ENCODE measurements at regions not wholly inside any gene's neighbourhood (a gene's known extent, or its start where the extent isn't known, plus 50 kb on each side); places are given as distances from the start of the nearest gene placed in this dataset.
A peak's percentile ranks its signal among the peaks of the same experiment; 100 is the strongest.
"Not testable (repeated sequence)": the region's sequence is repeated elsewhere in the genome, so short reads cannot be mapped to it uniquely, and the experiment has no call there.

GRCh38 chr12:89867611-89868010, 159.0 kb upstream of the ATP2B1 start:
- not testable (repeated sequence) for H3K27me3 ChIP-seq (ENCODE audit: control insufficient read depth in 1 of 2, insufficient read depth in 2 of 2, low read length in 2 of 2); H3K4me1 ChIP-seq (ENCODE audit: control insufficient read depth in 1 of 2, insufficient read depth in 2 of 2, low read length in 2 of 2); H3K4me3 ChIP-seq (ENCODE audit: low read depth in 1 of 2, low read length in 2 of 2); H3K27ac ChIP-seq (ENCODE audit: low read depth, low read length); H3K9ac ChIP-seq (ENCODE audit: low read depth in 1 of 2, low read length in 2 of 2); H3K36me3 ChIP-seq (ENCODE audit: control insufficient read depth in 1 of 2, insufficient read depth in 2 of 2, low read length in 2 of 2); H3K9me3 ChIP-seq (ENCODE audit: control insufficient read depth in 1 of 2, low read length in 2 of 2)

DNA sequence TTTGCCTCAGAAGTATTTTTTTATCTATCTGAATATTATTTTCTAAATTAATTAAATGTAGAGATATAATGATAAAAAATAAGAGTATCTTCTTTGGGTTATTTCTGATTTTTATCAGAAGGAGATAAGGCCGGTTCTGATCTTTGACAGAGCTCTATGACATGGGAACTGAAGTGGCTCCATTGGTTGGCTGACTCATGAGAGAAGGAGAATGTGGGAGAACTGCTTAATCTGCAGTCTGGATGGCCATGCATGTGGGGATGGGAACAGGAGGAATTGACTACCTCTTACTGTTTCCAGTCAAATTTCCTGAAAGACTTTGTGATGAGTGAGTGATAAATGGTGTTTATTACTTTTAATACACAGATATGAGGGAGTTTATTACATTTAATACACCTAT, 155.8 kb upstream of the ATP2B1 start:
- Histone ChIP-seq H3K4me1 (ENCODE audit: control insufficient read depth in 1 of 2, insufficient read depth in 2 of 2, low read length in 2 of 2) (peaks cover 0 to 11% of the 10 kb centered on the region in 2 donors), H3K9me3 (ENCODE audit: control insufficient read depth in 1 of 2, low read length in 2 of 2) (no peaks in the 10 kb centered on the region), H3K27me3 (ENCODE audit: control insufficient read depth in 1 of 2, insufficient read depth in 2 of 2, low read length in 2 of 2) (no peaks in the 10 kb centered on the region), H3K9ac (ENCODE audit: low read depth in 1 of 2, low read length in 2 of 2) (no peak overlapping the region), H3K36me3 (ENCODE audit: control insufficient read depth in 1 of 2, insufficient read depth in 2 of 2, low read length in 2 of 2) (no peaks in the 10 kb centered on the region), H3K4me3 (ENCODE audit: low read depth in 1 of 2, low read length in 2 of 2) (no peak overlapping the region), H3K27ac (ENCODE audit: low read depth, low read length) (no peak overlapping the region)

DNA sequence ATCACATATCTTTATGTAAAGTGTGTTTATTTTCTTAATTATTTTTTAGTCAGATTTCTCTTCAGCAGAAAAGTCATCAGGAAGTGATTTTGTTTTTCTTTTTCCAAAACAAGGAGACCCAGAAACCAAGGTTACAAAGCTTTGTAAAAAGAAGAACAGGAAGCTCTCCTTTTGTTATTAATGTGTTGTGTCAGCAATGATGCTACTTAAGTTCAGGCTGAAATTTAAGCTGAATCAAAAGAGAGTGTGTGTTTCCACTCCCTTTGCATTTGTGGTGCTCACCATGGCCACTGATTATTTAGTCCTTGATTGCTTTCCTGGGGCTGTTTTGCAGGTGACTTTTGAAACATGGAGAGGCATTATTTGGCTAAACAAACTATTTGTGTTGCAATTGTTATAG, 155.3 kb upstream of the ATP2B1 start:
- H3K9me3 ChIP-seq (ENCODE audit: control insufficient read depth in 1 of 2, low read length in 2 of 2): no peaks in the 10 kb centered on the region
- H3K9ac ChIP-seq (ENCODE audit: low read depth in 1 of 2, low read length in 2 of 2): no peak overlapping the region
- peaks cover 0 to 15% of the 10 kb centered on the region in 2 donors for H3K4me1 ChIP-seq (ENCODE audit: control insufficient read depth in 1 of 2, insufficient read depth in 2 of 2, low read length in 2 of 2)
- H3K27ac ChIP-seq (ENCODE audit: low read depth, low read length): no peak overlapping the region
- H3K27me3 ChIP-seq (ENCODE audit: control insufficient read depth in 1 of 2, insufficient read depth in 2 of 2, low read length in 2 of 2): no peaks in the 10 kb centered on the region
- H3K36me3 ChIP-seq (ENCODE audit: control insufficient read depth in 1 of 2, insufficient read depth in 2 of 2, low read length in 2 of 2): no peaks in the 10 kb centered on the region
- H3K4me3 ChIP-seq (ENCODE audit: low read depth in 1 of 2, low read length in 2 of 2): no peak overlapping the region

DNA sequence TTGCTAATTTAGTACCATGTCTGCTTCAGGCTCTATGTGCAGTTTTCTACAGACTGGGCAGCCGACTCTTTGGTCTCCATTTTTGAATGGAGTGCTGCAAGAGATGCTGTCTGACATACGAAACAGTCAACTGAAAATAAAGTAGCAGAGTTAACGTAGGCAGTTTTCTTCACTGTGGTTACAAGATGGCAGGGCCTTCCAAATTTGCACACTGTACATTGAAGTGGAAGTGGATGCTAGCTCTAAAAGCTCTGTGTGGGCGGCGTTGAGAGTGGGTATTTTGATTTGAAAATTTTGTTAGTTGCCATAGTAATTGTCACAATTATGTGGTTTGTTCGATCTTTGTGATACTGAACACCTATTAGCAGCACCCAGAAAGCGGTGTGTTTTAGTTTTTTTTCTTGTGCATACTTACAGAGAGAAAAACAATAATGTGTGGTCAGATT, 154.9 kb upstream of the ATP2B1 start:
- H3K4me3 ChIP-seq (ENCODE audit: low read depth in 1 of 2, low read length in 2 of 2): peak overlapping the region; percentile 9 to 23

GRCh38 chr12:89862511-89863445, 154.1 kb upstream of the ATP2B1 start:
- peak overlapping the region; percentile 28 to 38 for H3K9ac ChIP-seq (ENCODE audit: low read depth in 1 of 2, low read length in 2 of 2)
- peak overlapping the region; percentile 23 for H3K27ac ChIP-seq (ENCODE audit: low read depth, low read length)
- H3K4me3 ChIP-seq (ENCODE audit: low read depth in 1 of 2, low read length in 2 of 2): peak overlapping the region; percentile 9 to 40
- no peaks in the 10 kb centered on the region for H3K27me3 ChIP-seq (ENCODE audit: control insufficient read depth in 1 of 2, insufficient read depth in 2 of 2, low read length in 2 of 2)
- H3K36me3 ChIP-seq (ENCODE audit: control insufficient read depth in 1 of 2, insufficient read depth in 2 of 2, low read length in 2 of 2): no peaks in the 10 kb centered on the region
- H3K9me3 ChIP-seq (ENCODE audit: control insufficient read depth in 1 of 2, low read length in 2 of 2): no peaks in the 10 kb centered on the region
- peaks cover 0 to 15% of the 10 kb centered on the region in 2 donors for H3K4me1 ChIP-seq (ENCODE audit: control insufficient read depth in 1 of 2, insufficient read depth in 2 of 2, low read length in 2 of 2)

More for the DNA sequence above, 154.9 kb upstream of the ATP2B1 start:
- H3K4me1 ChIP-seq (ENCODE audit: control insufficient read depth in 1 of 2, insufficient read depth in 2 of 2, low read length in 2 of 2): peaks cover 0 to 15% of the 10 kb centered on the region in 2 donors
- peak overlapping the region; percentile 13 for H3K27ac ChIP-seq (ENCODE audit: low read depth, low read length)
- H3K27me3 ChIP-seq (ENCODE audit: control insufficient read depth in 1 of 2, insufficient read depth in 2 of 2, low read length in 2 of 2): no peaks in the 10 kb centered on the region
- H3K36me3 ChIP-seq (ENCODE audit: control insufficient read depth in 1 of 2, insufficient read depth in 2 of 2, low read length in 2 of 2): no peaks in the 10 kb centered on the region
- peak overlapping the region; percentile 28 to 38 for H3K9ac ChIP-seq (ENCODE audit: low read depth in 1 of 2, low read length in 2 of 2)
- no peaks in the 10 kb centered on the region for H3K9me3 ChIP-seq (ENCODE audit: control insufficient read depth in 1 of 2, low read length in 2 of 2)

GRCh38 chr12:89861086-89861485, 152.4 kb upstream of the ATP2B1 start:
- Histone ChIP-seq H3K9me3 (ENCODE audit: control insufficient read depth in 1 of 2, low read length in 2 of 2) (no peaks in the 10 kb centered on the region), H3K9ac (ENCODE audit: low read depth in 1 of 2, low read length in 2 of 2) (no peak overlapping the region), H3K36me3 (ENCODE audit: control insufficient read depth in 1 of 2, insufficient read depth in 2 of 2, low read length in 2 of 2) (no peaks in the 10 kb centered on the region), H3K27ac (ENCODE audit: low read depth, low read length) (no peak overlapping the region), H3K4me1 (ENCODE audit: control insufficient read depth in 1 of 2, insufficient read depth in 2 of 2, low read length in 2 of 2) (peaks cover 0 to 15% of the 10 kb centered on the region in 2 donors), H3K27me3 (ENCODE audit: control insufficient read depth in 1 of 2, insufficient read depth in 2 of 2, low read length in 2 of 2) (no peaks in the 10 kb centered on the region), H3K4me3 (ENCODE audit: low read depth in 1 of 2, low read length in 2 of 2) (no peak overlapping the region)

DNA sequence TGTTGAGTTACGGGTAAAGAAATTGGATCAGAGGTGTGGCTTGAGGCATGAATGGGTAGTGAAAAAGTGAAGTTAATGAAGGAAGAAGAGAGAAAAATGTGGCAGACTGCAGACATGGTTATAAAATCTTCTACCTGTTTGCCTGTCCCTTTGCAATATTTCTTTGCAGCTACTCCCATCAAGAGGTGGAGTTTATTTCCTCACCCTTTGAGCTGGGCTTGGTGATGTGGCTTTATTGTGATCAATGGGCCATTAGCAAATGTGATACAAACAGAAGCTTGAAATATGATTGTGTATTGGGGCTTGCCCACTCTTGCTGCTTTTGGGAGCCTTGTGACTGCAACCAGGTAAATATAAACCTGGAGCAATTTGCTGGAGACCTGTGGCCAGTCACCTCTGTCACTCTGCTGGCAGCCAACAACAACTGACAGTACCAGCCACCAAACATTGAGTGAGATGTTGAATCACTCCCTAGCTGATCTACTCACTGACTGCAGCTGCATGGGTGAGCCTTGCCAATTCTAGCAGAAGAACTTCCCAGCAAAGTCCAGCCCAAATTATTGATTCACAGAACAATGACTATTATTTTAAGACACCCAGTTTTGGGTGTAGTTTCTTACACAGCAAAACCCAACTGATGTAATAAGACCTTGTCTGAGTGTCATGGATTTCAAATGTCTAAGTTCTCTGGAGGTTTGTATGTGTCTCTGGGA, 151.0 kb upstream of the ATP2B1 start:
- H3K9ac ChIP-seq (ENCODE audit: low read depth in 1 of 2, low read length in 2 of 2): no peak overlapping the region
- H3K27ac ChIP-seq (ENCODE audit: low read depth, low read length): no peak overlapping the region
- no peaks in the 10 kb centered on the region for H3K36me3 ChIP-seq (ENCODE audit: control insufficient read depth in 1 of 2, insufficient read depth in 2 of 2, low read length in 2 of 2)
- peaks cover 0 to 15% of the 10 kb centered on the region in 2 donors for H3K4me1 ChIP-seq (ENCODE audit: control insufficient read depth in 1 of 2, insufficient read depth in 2 of 2, low read length in 2 of 2)
- no peaks in the 10 kb centered on the region for H3K9me3 ChIP-seq (ENCODE audit: control insufficient read depth in 1 of 2, low read length in 2 of 2)
- H3K27me3 ChIP-seq (ENCODE audit: control insufficient read depth in 1 of 2, insufficient read depth in 2 of 2, low read length in 2 of 2): no peaks in the 10 kb centered on the region
- H3K4me3 ChIP-seq (ENCODE audit: low read depth in 1 of 2, low read length in 2 of 2): no peak overlapping the region

DNA sequence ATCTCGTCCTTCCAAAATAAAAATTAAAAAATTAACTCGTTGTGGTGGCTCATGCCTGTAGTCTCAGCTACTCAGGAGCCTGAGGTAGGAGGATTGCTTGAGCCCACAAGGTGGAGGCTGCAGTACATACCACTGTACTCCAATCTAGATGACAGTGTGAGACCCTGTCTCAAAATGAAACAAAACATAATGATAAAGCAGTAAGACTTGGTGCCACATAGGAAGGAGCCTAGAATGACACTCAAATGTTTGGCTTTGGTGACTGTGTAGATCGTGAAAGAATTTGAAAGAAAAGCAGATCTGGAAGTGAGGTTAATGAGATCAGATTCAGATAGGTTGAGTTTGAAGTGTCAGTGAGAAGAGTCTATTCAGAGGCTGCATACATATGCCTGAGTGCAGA, 150.1 kb upstream of the ATP2B1 start:
- H3K27ac ChIP-seq (ENCODE audit: low read depth, low read length): no peak overlapping the region
- no peak overlapping the region for H3K4me3 ChIP-seq (ENCODE audit: low read depth in 1 of 2, low read length in 2 of 2)
- H3K9me3 ChIP-seq (ENCODE audit: control insufficient read depth in 1 of 2, low read length in 2 of 2): no peaks in the 10 kb centered on the region
- no peak overlapping the region for H3K9ac ChIP-seq (ENCODE audit: low read depth in 1 of 2, low read length in 2 of 2)
- H3K27me3 ChIP-seq (ENCODE audit: control insufficient read depth in 1 of 2, insufficient read depth in 2 of 2, low read length in 2 of 2): no peaks in the 10 kb centered on the region
- no peaks in the 10 kb centered on the region for H3K36me3 ChIP-seq (ENCODE audit: control insufficient read depth in 1 of 2, insufficient read depth in 2 of 2, low read length in 2 of 2)
- H3K4me1 ChIP-seq (ENCODE audit: control insufficient read depth in 1 of 2, insufficient read depth in 2 of 2, low read length in 2 of 2): peaks cover 0 to 11% of the 10 kb centered on the region in 2 donors

- Histone ChIP-seq H3K9me3 (ENCODE audit: control insufficient read depth in 1 of 2, low read length in 2 of 2) (no peaks in the 10 kb centered on the region), H3K27me3 (ENCODE audit: control insufficient read depth in 1 of 2, insufficient read depth in 2 of 2, low read length in 2 of 2) (no peaks in the 10 kb centered on the region), H3K4me3 (ENCODE audit: low read depth in 1 of 2, low read length in 2 of 2) (no peak overlapping the region), H3K4me1 (ENCODE audit: control insufficient read depth in 1 of 2, insufficient read depth in 2 of 2, low read length in 2 of 2) (peaks cover 0 to 11% of the 10 kb centered on the region in 2 donors), H3K27ac (ENCODE audit: low read depth, low read length) (no peak overlapping the region), H3K9ac (ENCODE audit: low read depth in 1 of 2, low read length in 2 of 2) (no peak overlapping the region), H3K36me3 (ENCODE audit: control insufficient read depth in 1 of 2, insufficient read depth in 2 of 2, low read length in 2 of 2) (no peaks in the 10 kb centered on the region)
These were observed 149.1 kb upstream of the ATP2B1 start for GRCh38 chr12:89857652-89858274.

- H3K9ac ChIP-seq (ENCODE audit: low read depth in 1 of 2, low read length in 2 of 2): no peak overlapping the region
- H3K4me1 ChIP-seq (ENCODE audit: control insufficient read depth in 1 of 2, insufficient read depth in 2 of 2, low read length in 2 of 2): peaks cover 0 to 11% of the 10 kb centered on the region in 2 donors
- H3K36me3 ChIP-seq (ENCODE audit: control insufficient read depth in 1 of 2, insufficient read depth in 2 of 2, low read length in 2 of 2): no peaks in the 10 kb centered on the region
- H3K27me3 ChIP-seq (ENCODE audit: control insufficient read depth in 1 of 2, insufficient read depth in 2 of 2, low read length in 2 of 2): no peaks in the 10 kb centered on the region
- H3K4me3 ChIP-seq (ENCODE audit: low read depth in 1 of 2, low read length in 2 of 2): no peak overlapping the region
- H3K9me3 ChIP-seq (ENCODE audit: control insufficient read depth in 1 of 2, low read length in 2 of 2): no peaks in the 10 kb centered on the region
- H3K27ac ChIP-seq (ENCODE audit: low read depth, low read length): no peak overlapping the region
These were observed 147.8 kb upstream of the ATP2B1 start for GRCh38 chr12:89856431-89856830.

Measured in duodenal mucosa (tissue), 2 donors.